Liver (tissue), 8 donors: ENCODE measurements at regions not wholly inside any gene's neighbourhood (a gene's known extent, or its start where the extent isn't known, plus 50 kb on each side); places are given as distances from the start of the nearest gene placed in this dataset.

Source experiments
- DNase-seq: peaks from one replicate; pipeline ENCODE4 v3.0.0-alpha.2; 2017; ENCODE audit warnings: low spot score
- H3K27ac ChIP-seq, 2 donors: one replicate each; pipeline ENCODE4 v1.7.0; 2013; ENCODE audit warnings: inconsistent platforms in 2 of 2, low read length in 2 of 2, control low read depth in 1 of 2, low read depth in 1 of 2, mild to moderate bottlenecking in 1 of 2
- H3K27me3 ChIP-seq, 4 donors: one replicate each; pipeline versions ENCODE4 v1.6.1 to v1.7.0; 2013; ENCODE audit warnings: low read length in 3 of 4, inconsistent platforms in 1 of 4, mild to moderate bottlenecking in 1 of 4, moderate library complexity in 1 of 4; ENCODE audit not compliant: control insufficient read depth in 4 of 4, insufficient read depth in 4 of 4
- H3K36me3 ChIP-seq, 4 donors: one replicate each; pipeline versions ENCODE4 v1.6.1 to v1.7.0; 2013; ENCODE audit warnings: low read length in 3 of 4, mild to moderate bottlenecking in 3 of 4, low read depth in 1 of 4, moderate library complexity in 1 of 4; ENCODE audit not compliant: control insufficient read depth in 4 of 4, insufficient read depth in 3 of 4
- H3K4me1 ChIP-seq, 4 donors: one replicate each; pipeline versions ENCODE4 v1.6.1 to v1.7.0; 2013; ENCODE audit warnings: low read length in 3 of 4, mild to moderate bottlenecking in 3 of 4, moderate library complexity in 1 of 4; ENCODE audit not compliant: control insufficient read depth in 4 of 4, insufficient read depth in 4 of 4
- H3K4me3 ChIP-seq, 3 donors: one replicate each; pipeline versions ENCODE4 v1.6.1 to v1.7.0; 2013; ENCODE audit warnings: low read length in 3 of 3, control low read depth in 1 of 3, low read depth in 1 of 3, mild to moderate bottlenecking in 1 of 3
- H3K9ac ChIP-seq, 2 donors: one replicate each; pipeline ENCODE4 v1.7.0; 2013; ENCODE audit warnings: low read length in 2 of 2, mild to moderate bottlenecking in 2 of 2, moderate library complexity in 2 of 2, control low read depth in 1 of 2, low read depth in 1 of 2
- H3K9me3 ChIP-seq, 4 donors: one replicate each; pipeline versions ENCODE4 v1.6.1 to v1.7.0; 2013; ENCODE audit warnings: low read length in 3 of 4; ENCODE audit not compliant: control insufficient read depth in 4 of 4
- ATF3 ChIP-seq: IDR thresholded peaks from 2 replicates; pipeline ENCODE4 v1.6.1; 2016; ENCODE audit warnings: antibody characterized with exemption
- EGR1 ChIP-seq, 2 donors: IDR thresholded peaks; 2 replicates each; pipeline ENCODE4 v1.6.1; 2016 to 2018; ENCODE audit warnings: antibody characterized with exemption in 2 of 2, low read depth in 2 of 2
- FOXA1 ChIP-seq: IDR thresholded peaks from 2 replicates; pipeline ENCODE4 v1.6.1; 2016; ENCODE audit warnings: antibody characterized with exemption
- FOXA2 ChIP-seq: IDR thresholded peaks from 2 replicates; pipeline ENCODE4 v1.6.1; 2016; ENCODE audit warnings: antibody characterized with exemption
- GABPA ChIP-seq, 2 donors: IDR thresholded peaks in 1 of 2; conservative IDR thresholded peaks in 1 of 2; 2 replicates each; pipeline ENCODE4 v1.6.1; 2016; ENCODE audit warnings: antibody characterized with exemption in 2 of 2, mild to moderate bottlenecking in 1 of 2, moderate library complexity in 1 of 2
- HNF4A ChIP-seq, 2 donors: conservative IDR thresholded peaks; 2 replicates each; pipeline ENCODE4 v1.6.1; 2016; ENCODE audit warnings: antibody characterized with exemption in 2 of 2, mild to moderate bottlenecking in 2 of 2
- HNF4G ChIP-seq: IDR thresholded peaks from 2 replicates; pipeline ENCODE4 v1.6.1; 2016; ENCODE audit warnings: antibody characterized with exemption
- JUND ChIP-seq, 2 donors: IDR thresholded peaks; 2 replicates each; pipeline ENCODE4 v1.6.1; 2016; ENCODE audit warnings: antibody characterized with exemption in 2 of 2
- MAX ChIP-seq: IDR thresholded peaks from 2 replicates; pipeline ENCODE4 v1.6.1; 2016; ENCODE audit warnings: antibody characterized with exemption
- NR2F2 ChIP-seq: IDR thresholded peaks from 2 replicates; pipeline ENCODE4 v1.6.1; 2016; ENCODE audit warnings: antibody characterized with exemption
- RAD21 ChIP-seq, 2 donors: IDR thresholded peaks; 2 replicates each; pipeline ENCODE4 v1.6.1; 2016; ENCODE audit warnings: antibody characterized with exemption in 2 of 2, mild to moderate bottlenecking in 2 of 2
- RXRA ChIP-seq, 2 donors: IDR thresholded peaks; 2 replicates each; pipeline ENCODE4 v1.6.1; 2017 to 2018; ENCODE audit warnings: antibody characterized with exemption in 2 of 2, mild to moderate bottlenecking in 1 of 2
- SP1 ChIP-seq: IDR thresholded peaks from 2 replicates; pipeline ENCODE4 v1.6.1; 2018; ENCODE audit warnings: antibody characterized with exemption, mild to moderate bottlenecking
- TAF1 ChIP-seq: conservative IDR thresholded peaks from 2 replicates; pipeline ENCODE4 v1.6.1; 2016; ENCODE audit warnings: antibody characterized with exemption, mild to moderate bottlenecking
- YY1 ChIP-seq: IDR thresholded peaks from 2 replicates; pipeline ENCODE4 v1.6.1; 2016; ENCODE audit warnings: antibody characterized with exemption, mild to moderate bottlenecking
- WGBS: extraction: QIAGEN DNeasy Blood & Tissue Kit; methylation state at CpG from one replicate; pipeline ENCODE4 v1.1.7; 2013; 5-methylcytosine and 5-hydroxymethylcytosine counted together
- TF ChIP-seq, protein P1 (sequence below): fragments of 150-350 bp; IDR thresholded peaks from 2 replicates; pipeline ENCODE4 v1.5.1; 2017; ENCODE audit warnings: improper control_type of control experiment, low read depth, low read length; ENCODE audit not compliant: missing input control
- TF ChIP-seq, protein P2 (sequence below): IDR thresholded peaks from 2 replicates; pipeline ENCODE4 v1.6.1; 2016; ENCODE audit warnings: antibody characterized with exemption, mild to moderate bottlenecking
- TF ChIP-seq, protein P3 (sequence below): IDR thresholded peaks from 2 replicates; pipeline ENCODE4 v1.6.1; 2016; ENCODE audit warnings: antibody characterized with exemption
- donor health status: healthy.
- donor health status: healthy.
- donor health status: healthy.
- donor health status: healthy.
- donor health status: healthy.

GRCh38 chr12:93101367-93101766 is 172.3 kb upstream of the EEA1 start:
- TF ChIP-seq ATF3 = no peak
- TF ChIP-seq RXRA (IDR thresholded peaks at IDR 0.05) = no peak
- no peak for TF ChIP-seq RAD21 (IDR thresholded peaks at IDR 0.05)
- TF ChIP-seq HNF4G = no peak
- TF ChIP-seq SP1 = no peak
- TF ChIP-seq EGR1 (IDR thresholded peaks at IDR 0.05; ENCODE audit: low read depth in 2 of 2) = no peak
- TF ChIP-seq, protein P1, sequence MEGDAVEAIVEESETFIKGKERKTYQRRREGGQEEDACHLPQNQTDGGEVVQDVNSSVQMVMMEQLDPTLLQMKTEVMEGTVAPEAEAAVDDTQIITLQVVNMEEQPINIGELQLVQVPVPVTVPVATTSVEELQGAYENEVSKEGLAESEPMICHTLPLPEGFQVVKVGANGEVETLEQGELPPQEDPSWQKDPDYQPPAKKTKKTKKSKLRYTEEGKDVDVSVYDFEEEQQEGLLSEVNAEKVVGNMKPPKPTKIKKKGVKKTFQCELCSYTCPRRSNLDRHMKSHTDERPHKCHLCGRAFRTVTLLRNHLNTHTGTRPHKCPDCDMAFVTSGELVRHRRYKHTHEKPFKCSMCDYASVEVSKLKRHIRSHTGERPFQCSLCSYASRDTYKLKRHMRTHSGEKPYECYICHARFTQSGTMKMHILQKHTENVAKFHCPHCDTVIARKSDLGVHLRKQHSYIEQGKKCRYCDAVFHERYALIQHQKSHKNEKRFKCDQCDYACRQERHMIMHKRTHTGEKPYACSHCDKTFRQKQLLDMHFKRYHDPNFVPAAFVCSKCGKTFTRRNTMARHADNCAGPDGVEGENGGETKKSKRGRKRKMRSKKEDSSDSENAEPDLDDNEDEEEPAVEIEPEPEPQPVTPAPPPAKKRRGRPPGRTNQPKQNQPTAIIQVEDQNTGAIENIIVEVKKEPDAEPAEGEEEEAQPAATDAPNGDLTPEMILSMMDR = no peak
- TF ChIP-seq HNF4A (conservative IDR thresholded peaks at IDR 0.05) = no peak
- TF ChIP-seq, protein P2, sequence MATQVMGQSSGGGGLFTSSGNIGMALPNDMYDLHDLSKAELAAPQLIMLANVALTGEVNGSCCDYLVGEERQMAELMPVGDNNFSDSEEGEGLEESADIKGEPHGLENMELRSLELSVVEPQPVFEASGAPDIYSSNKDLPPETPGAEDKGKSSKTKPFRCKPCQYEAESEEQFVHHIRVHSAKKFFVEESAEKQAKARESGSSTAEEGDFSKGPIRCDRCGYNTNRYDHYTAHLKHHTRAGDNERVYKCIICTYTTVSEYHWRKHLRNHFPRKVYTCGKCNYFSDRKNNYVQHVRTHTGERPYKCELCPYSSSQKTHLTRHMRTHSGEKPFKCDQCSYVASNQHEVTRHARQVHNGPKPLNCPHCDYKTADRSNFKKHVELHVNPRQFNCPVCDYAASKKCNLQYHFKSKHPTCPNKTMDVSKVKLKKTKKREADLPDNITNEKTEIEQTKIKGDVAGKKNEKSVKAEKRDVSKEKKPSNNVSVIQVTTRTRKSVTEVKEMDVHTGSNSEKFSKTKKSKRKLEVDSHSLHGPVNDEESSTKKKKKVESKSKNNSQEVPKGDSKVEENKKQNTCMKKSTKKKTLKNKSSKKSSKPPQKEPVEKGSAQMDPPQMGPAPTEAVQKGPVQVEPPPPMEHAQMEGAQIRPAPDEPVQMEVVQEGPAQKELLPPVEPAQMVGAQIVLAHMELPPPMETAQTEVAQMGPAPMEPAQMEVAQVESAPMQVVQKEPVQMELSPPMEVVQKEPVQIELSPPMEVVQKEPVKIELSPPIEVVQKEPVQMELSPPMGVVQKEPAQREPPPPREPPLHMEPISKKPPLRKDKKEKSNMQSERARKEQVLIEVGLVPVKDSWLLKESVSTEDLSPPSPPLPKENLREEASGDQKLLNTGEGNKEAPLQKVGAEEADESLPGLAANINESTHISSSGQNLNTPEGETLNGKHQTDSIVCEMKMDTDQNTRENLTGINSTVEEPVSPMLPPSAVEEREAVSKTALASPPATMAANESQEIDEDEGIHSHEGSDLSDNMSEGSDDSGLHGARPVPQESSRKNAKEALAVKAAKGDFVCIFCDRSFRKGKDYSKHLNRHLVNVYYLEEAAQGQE = no peak
- TF ChIP-seq GABPA (IDR thresholded peaks at IDR 0.05 in 1 of 2, conservative IDR thresholded peaks at IDR 0.05 in 1 of 2) = no peak
- TF ChIP-seq TAF1 = no peak
- TF ChIP-seq YY1 = no peak
- no peak for TF ChIP-seq FOXA1
- TF ChIP-seq MAX = no peak
- TF ChIP-seq FOXA2 = no peak
- TF ChIP-seq, protein P3, sequence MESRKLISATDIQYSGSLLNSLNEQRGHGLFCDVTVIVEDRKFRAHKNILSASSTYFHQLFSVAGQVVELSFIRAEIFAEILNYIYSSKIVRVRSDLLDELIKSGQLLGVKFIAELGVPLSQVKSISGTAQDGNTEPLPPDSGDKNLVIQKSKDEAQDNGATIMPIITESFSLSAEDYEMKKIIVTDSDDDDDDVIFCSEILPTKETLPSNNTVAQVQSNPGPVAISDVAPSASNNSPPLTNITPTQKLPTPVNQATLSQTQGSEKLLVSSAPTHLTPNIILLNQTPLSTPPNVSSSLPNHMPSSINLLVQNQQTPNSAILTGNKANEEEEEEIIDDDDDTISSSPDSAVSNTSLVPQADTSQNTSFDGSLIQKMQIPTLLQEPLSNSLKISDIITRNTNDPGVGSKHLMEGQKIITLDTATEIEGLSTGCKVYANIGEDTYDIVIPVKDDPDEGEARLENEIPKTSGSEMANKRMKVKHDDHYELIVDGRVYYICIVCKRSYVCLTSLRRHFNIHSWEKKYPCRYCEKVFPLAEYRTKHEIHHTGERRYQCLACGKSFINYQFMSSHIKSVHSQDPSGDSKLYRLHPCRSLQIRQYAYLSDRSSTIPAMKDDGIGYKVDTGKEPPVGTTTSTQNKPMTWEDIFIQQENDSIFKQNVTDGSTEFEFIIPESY = no peak
- 93% methylated on average over 4 of the region's 4 CpGs for WGBS
- no peaks in the 10 kb centered on the region for H3K27me3 ChIP-seq
- no peaks in the 10 kb centered on the region for H3K4me1 ChIP-seq
- no peaks in the 10 kb centered on the region for H3K36me3 ChIP-seq
- no peak for DNase-seq
- H3K27ac ChIP-seq = no peak overlapping the region
- no peak overlapping the region for H3K9ac ChIP-seq
- H3K4me3 ChIP-seq = no peak overlapping the region
- H3K9me3 ChIP-seq = no peaks in the 10 kb centered on the region

GRCh38 chr12:93102312-93102711 is 173.2 kb upstream of the EEA1 start:
- Histone ChIP-seq H3K36me3 (no peaks in the 10 kb centered on the region), H3K27me3 (no peaks in the 10 kb centered on the region), H3K4me1 (no peaks in the 10 kb centered on the region), H3K9ac (no peak overlapping the region), H3K4me3 (no peak overlapping the region), H3K27ac (no peak overlapping the region), H3K9me3 (no peaks in the 10 kb centered on the region)
- 71% methylated on average over 1 of the region's 1 CpG for WGBS
- DNase-seq = no peak
- TF ChIP-seq, protein P3 = no peak
- TF ChIP-seq MAX (no peak), EGR1 (IDR thresholded peaks at IDR 0.05; ENCODE audit: low read depth in 2 of 2) (no peak), FOXA1 (no peak), TAF1 (no peak), JUND (IDR thresholded peaks at IDR 0.05) (no peak), HNF4G (no peak), SP1 (no peak), NR2F2 (no peak), RXRA (IDR thresholded peaks at IDR 0.05) (no peak), HNF4A (conservative IDR thresholded peaks at IDR 0.05) (no peak), ATF3 (no peak)
- TF ChIP-seq, protein P2 = no peak
